Neural progenitor cell (in vitro differentiated cells): ENCODE measurements at regions not wholly inside any gene's neighbourhood (a gene's known extent, or its start where the extent isn't known, plus 50 kb on each side); places are given as distances from the start of the nearest gene placed in this dataset.

ENCODE experiments used
- DNase-seq: peaks from one replicate; pipeline ENCODE4 v3.0.0-alpha.2; 2016; ENCODE audit warnings: low spot score
- H2AFZ ChIP-seq: fragments of 200-600 bp; sonication (generic); replicated peaks from 2 replicates; pipeline ENCODE4 v1.6.1; 2016; ENCODE audit warnings: antibody characterized with exemption
- H3F3A ChIP-seq: fragments of 200-600 bp; sonication (generic); 2 replicates; pipeline ENCODE4 v1.6.1; 2016; ENCODE audit warnings: antibody characterized with exemption, low read depth
- H3K27ac ChIP-seq: fragments of 200-600 bp; sonication (generic); 2 replicates; pipeline ENCODE4 v1.5.1; 2016; ENCODE audit warnings: mild to moderate bottlenecking
- H3K27me3 ChIP-seq: fragments of 200-600 bp; sonication (generic); 2 replicates; pipeline ENCODE4 v1.6.1; 2016; ENCODE audit warnings: mild to moderate bottlenecking, moderate library complexity
- H3K36me3 ChIP-seq: fragments of 200-600 bp; sonication (generic); 2 replicates; pipeline ENCODE4 v1.5.1; 2016
- H3K4me1 ChIP-seq: fragments of 200-600 bp; sonication (generic); 2 replicates; pipeline ENCODE4 v1.6.1; 2016; ENCODE audit warnings: mixed run types
- H3K4me2 ChIP-seq: fragments of 200-600 bp; sonication (generic); 2 replicates; pipeline ENCODE4 v1.6.1; 2016
- H3K4me3 ChIP-seq: fragments of 200-600 bp; sonication (generic); 2 replicates; pipeline ENCODE4 v1.5.1; 2016
- H3K79me2 ChIP-seq: fragments of 200-600 bp; sonication (generic); 2 replicates; pipeline ENCODE4 v1.6.1; 2016; ENCODE audit warnings: low read depth
- H3K9ac ChIP-seq: fragments of 200-600 bp; sonication (generic); 2 replicates; pipeline ENCODE4 v1.6.1; 2016
- H3K9me3 ChIP-seq: fragments of 200-600 bp; sonication (generic); 2 replicates; pipeline ENCODE4 v1.5.1; 2016; ENCODE audit warnings: low read depth
- H4K20me1 ChIP-seq: fragments of 200-600 bp; sonication (generic); 2 replicates; pipeline ENCODE4 v1.6.1; 2016; ENCODE audit warnings: low read depth
- H3K27ac Mint-ChIP-seq: 3 replicates; pipeline ENCODE4 v1.8.0; 2021; ENCODE audit warnings: mixed read lengths
- H3K27me3 Mint-ChIP-seq: 2 replicates; pipeline ENCODE4 v1.8.0; 2022; ENCODE audit warnings: low read depth, mild to moderate bottlenecking, inconsistent platforms, moderate library complexity, mixed read lengths; ENCODE audit not compliant: insufficient read depth
- H3K36me3 Mint-ChIP-seq: 3 replicates; pipeline ENCODE4 v1.8.0; 2021; ENCODE audit warnings: mixed read lengths
- H3K4me1 Mint-ChIP-seq: 3 replicates; pipeline ENCODE4 v1.8.0; 2021; ENCODE audit warnings: mixed read lengths
- H3K4me3 Mint-ChIP-seq: 3 replicates; pipeline ENCODE4 v1.8.0; 2021; ENCODE audit warnings: mild to moderate bottlenecking, moderate library complexity, mixed read lengths
- H3K9me3 Mint-ChIP-seq: 3 replicates; pipeline ENCODE4 v1.8.0; 2020; ENCODE audit warnings: mixed read lengths
- CTCF ChIP-seq: fragments of 200-600 bp; sonication (generic); IDR thresholded peaks from 2 replicates; pipeline ENCODE4 v1.5.1; 2017; ENCODE audit warnings: antibody characterized with exemption, mild to moderate bottlenecking
- EZH2 ChIP-seq: fragments of 200-600 bp; sonication (generic); IDR thresholded peaks from 2 replicates; pipeline ENCODE4 v1.6.1; 2017; ENCODE audit warnings: antibody characterized with exemption, mild to moderate bottlenecking, moderate library complexity
- EZH2phosphoT487 ChIP-seq: fragments of 200-600 bp; sonication (generic); IDR thresholded peaks from 2 replicates; pipeline ENCODE4 v1.6.1; 2017; ENCODE audit warnings: antibody characterized with exemption

GRCh38 chr3:80017369-80017768 is 249.6 kb upstream of the ROBO1 start:
- no peaks in the 10 kb centered on the region for H3K36me3 ChIP-seq
- H3K4me2 ChIP-seq, result no peak overlapping the region
- no peak for DNase-seq
- H3K9ac ChIP-seq, result no peak overlapping the region
- H3K4me3 ChIP-seq, result no peak overlapping the region
- H3K36me3 Mint-ChIP-seq, result no peaks in the 10 kb centered on the region
- peaks cover 7% of the 10 kb centered on the region for H3K4me1 Mint-ChIP-seq
- H3K9me3 Mint-ChIP-seq, result no peaks in the 10 kb centered on the region
- H3K27ac Mint-ChIP-seq, result no peak overlapping the region
- no peak for TF ChIP-seq EZH2
- TF ChIP-seq CTCF, result no peak
- TF ChIP-seq EZH2phosphoT487, result no peak
- no peaks in the 10 kb centered on the region for H3K9me3 ChIP-seq
- H3K4me3 Mint-ChIP-seq, result no peak overlapping the region
- H3K4me1 ChIP-seq, result no peaks in the 10 kb centered on the region
- no peaks in the 10 kb centered on the region for H4K20me1 ChIP-seq
- H3K27ac ChIP-seq, result no peak overlapping the region
- H3K27me3 Mint-ChIP-seq, result peaks cover under 1% of the 10 kb centered on the region
- H3F3A ChIP-seq, result peaks cover under 1% of the 10 kb centered on the region
- no peaks in the 10 kb centered on the region for H3K79me2 ChIP-seq
- no peak overlapping the region for H2AFZ ChIP-seq
- no peaks in the 10 kb centered on the region for H3K27me3 ChIP-seq

- peaks cover 3% of the 10 kb centered on the region for H3K27me3 Mint-ChIP-seq
- Histone ChIP-seq H2AFZ (no peak overlapping the region), H3K36me3 (no peaks in the 10 kb centered on the region), H3K4me1 (no peaks in the 10 kb centered on the region), H3K4me3 (no peak overlapping the region), H3K79me2 (no peaks in the 10 kb centered on the region), H3K9ac (no peak overlapping the region), H3K4me2 (no peak overlapping the region), H3K27ac (no peak overlapping the region), H3K27me3 (no peaks in the 10 kb centered on the region), H3K9me3 (no peaks in the 10 kb centered on the region), H3F3A (peaks cover 3% of the 10 kb centered on the region), H4K20me1 (no peaks in the 10 kb centered on the region)
- no peak overlapping the region for H3K27ac Mint-ChIP-seq
- TF ChIP-seq EZH2phosphoT487 (no peak), EZH2 (no peak), CTCF (no peak)
- H3K4me3 Mint-ChIP-seq, result no peak overlapping the region
- peaks cover 7% of the 10 kb centered on the region for H3K4me1 Mint-ChIP-seq
- no peaks in the 10 kb centered on the region for H3K9me3 Mint-ChIP-seq
- H3K36me3 Mint-ChIP-seq, result no peaks in the 10 kb centered on the region
- no peak for DNase-seq
Observed at GRCh38 chr3:80014576-80014975, 246.8 kb upstream of the ROBO1 start.

- no peak overlapping the region for H3K9ac ChIP-seq
- TF ChIP-seq CTCF (no peak), EZH2 (no peak), EZH2phosphoT487 (no peak)
- H3K27ac ChIP-seq, result no peak overlapping the region
- H3F3A ChIP-seq, result peaks cover 3% of the 10 kb centered on the region
- Mint-ChIP-seq H3K27me3 (peaks cover 3% of the 10 kb centered on the region), H3K4me1 (no peaks in the 10 kb centered on the region), H3K9me3 (no peaks in the 10 kb centered on the region), H3K4me3 (no peak overlapping the region), H3K36me3 (no peaks in the 10 kb centered on the region), H3K27ac (no peak overlapping the region)
- H3K27me3 ChIP-seq, result no peaks in the 10 kb centered on the region
- H3K4me2 ChIP-seq, result no peak overlapping the region
- no peaks in the 10 kb centered on the region for H3K9me3 ChIP-seq
- H4K20me1 ChIP-seq, result no peaks in the 10 kb centered on the region
- DNase-seq, result no peak
- H3K36me3 ChIP-seq, result no peaks in the 10 kb centered on the region
- no peaks in the 10 kb centered on the region for H3K4me1 ChIP-seq
- H3K79me2 ChIP-seq, result no peaks in the 10 kb centered on the region
- H3K4me3 ChIP-seq, result no peak overlapping the region
- no peak overlapping the region for H2AFZ ChIP-seq
Observed at GRCh38 chr3:80010021-80010571, 242.3 kb upstream of the ROBO1 start.
